Urinary bladder (tissue), 3 donors: ENCODE measurements at regions not wholly inside any gene's neighbourhood (a gene's known extent, or its start where the extent isn't known, plus 50 kb on each side); places are given as distances from the start of the nearest gene placed in this dataset.

Experiments used
- DNase-seq: peaks from one replicate; pipeline ENCODE4 v3.0.0-alpha.2; 2015; ENCODE audit errors: extremely low spot score
- H3K27ac ChIP-seq: one replicate; pipeline ENCODE4 v1.5.1; 2013; ENCODE audit warnings: low read depth, mild to moderate bottlenecking, moderate library complexity
- H3K36me3 ChIP-seq: one replicate; pipeline ENCODE4 v1.6.1; 2013; ENCODE audit warnings: mild to moderate bottlenecking, moderate library complexity; ENCODE audit not compliant: insufficient read depth
- H3K4me1 ChIP-seq: one replicate; pipeline ENCODE4 v1.6.1; 2013; ENCODE audit warnings: mild to moderate bottlenecking, moderate library complexity; ENCODE audit not compliant: insufficient read depth
- H3K4me3 ChIP-seq: one replicate; pipeline ENCODE4 v1.5.1; 2013; ENCODE audit warnings: low read depth, low read length
- WGBS: extraction: QIAGEN DNeasy Blood & Tissue Kit; methylation state at CpG from one replicate; pipeline ENCODE4 v1.1.7; 2013; 5-methylcytosine and 5-hydroxymethylcytosine counted together
- donor health status: healthy with polysubstance abuse.
- donor health status: healthy.

DNA sequence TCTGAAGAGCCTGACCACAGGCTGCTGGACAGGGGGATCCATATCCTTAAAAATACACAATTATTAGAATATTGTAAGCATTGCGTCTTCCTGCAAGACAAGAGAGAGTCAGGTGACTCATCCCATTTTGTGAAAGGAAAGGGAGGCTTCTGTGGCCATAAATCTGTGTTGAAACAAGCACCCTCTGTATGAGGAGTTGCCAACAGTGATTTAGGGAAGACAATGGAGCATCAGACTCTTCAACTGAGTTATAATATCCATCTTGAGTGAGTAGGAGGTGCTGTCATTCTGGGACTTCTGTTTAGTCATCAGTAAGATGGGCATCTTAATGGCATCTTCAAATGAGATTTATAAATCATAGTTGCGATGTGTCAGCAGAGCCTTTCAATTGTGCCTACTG lies 554.5 kb downstream of the AACS start:
- Histone ChIP-seq H3K27ac (no peak overlapping the region), H3K36me3 (no peaks in the 10 kb centered on the region), H3K4me3 (no peak overlapping the region), H3K4me1 (no peaks in the 10 kb centered on the region)
- no peak for DNase-seq
- WGBS: 67% methylated on average over 2 of the region's 2 CpGs

DNA sequence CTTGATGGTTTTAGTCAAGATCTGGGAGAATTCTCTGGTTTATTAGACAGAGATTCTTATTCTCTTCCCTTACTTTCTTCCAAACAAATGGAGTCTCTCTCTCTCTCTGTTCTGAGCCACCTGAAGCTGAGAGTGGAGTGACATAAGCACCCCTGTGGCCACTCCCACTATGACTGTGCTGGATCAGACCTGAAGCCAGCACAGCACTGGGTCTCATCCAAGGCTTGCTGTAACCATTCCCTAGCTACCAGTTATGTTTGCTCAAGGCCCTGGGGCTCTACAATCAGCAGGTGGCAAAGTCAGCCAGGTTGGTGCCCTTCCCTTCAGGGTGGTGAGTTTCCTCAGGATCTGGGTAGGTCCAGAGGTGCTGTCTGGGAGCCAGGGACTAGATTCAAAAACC lies 568.5 kb downstream of the AACS start:
- no peak for DNase-seq
- Histone ChIP-seq H3K36me3 (no peaks in the 10 kb centered on the region), H3K4me3 (no peak overlapping the region), H3K4me1 (no peaks in the 10 kb centered on the region), H3K27ac (no peak overlapping the region)

DNA sequence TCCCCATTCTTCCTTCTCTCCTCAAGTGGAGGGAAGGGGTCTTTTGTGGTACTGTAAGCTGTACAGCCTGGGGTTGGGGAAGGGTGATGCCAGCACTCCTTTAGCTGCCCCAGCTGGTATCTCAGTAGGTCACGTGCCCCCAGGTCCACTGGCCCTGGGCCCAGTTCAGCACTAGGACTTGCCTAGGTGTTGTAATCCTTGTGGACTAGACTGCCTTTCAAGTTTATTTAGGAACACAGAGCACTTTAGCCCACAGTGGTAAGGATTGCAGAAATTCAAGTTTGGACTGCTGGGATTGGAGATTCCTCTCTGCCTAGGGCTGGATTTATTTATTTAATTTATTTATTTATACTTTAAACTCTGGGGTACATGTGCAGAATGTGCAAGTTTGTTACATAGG lies 569.6 kb downstream of the AACS start:
- Histone ChIP-seq H3K4me1 (no peaks in the 10 kb centered on the region), H3K36me3 (no peaks in the 10 kb centered on the region), H3K27ac (no peak overlapping the region), H3K4me3 (no peak overlapping the region)
- no peak for DNase-seq
- WGBS: 77% methylated on average over 1 of the region's 1 CpG

DNA sequence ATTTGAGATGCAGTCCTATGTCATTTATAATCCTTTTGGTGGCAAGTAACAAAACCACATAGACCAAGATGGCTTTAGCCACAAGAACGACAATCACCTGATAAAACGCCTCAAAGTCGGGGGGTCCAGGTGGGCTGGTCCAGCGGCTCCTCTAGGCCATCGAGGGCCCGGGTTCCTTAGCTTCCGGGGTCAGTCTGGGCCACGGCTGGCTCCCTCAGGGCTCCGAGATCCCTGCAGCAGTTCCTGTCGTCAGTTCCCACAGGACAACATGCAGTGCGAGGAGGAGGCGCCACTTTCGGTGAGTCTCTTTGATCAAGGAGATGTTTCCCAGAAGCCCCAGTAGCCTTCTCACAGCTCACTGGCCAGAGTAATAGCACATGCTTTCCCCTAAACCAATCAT lies 574.6 kb downstream of the AACS start:
- H3K4me1 ChIP-seq: no peaks in the 10 kb centered on the region
- no peak overlapping the region for H3K27ac ChIP-seq
- H3K4me3 ChIP-seq: no peak overlapping the region
- no peaks in the 10 kb centered on the region for H3K36me3 ChIP-seq
- DNase-seq: no peak
- 82% methylated on average over 13 of the region's 13 CpGs for WGBS

DNA sequence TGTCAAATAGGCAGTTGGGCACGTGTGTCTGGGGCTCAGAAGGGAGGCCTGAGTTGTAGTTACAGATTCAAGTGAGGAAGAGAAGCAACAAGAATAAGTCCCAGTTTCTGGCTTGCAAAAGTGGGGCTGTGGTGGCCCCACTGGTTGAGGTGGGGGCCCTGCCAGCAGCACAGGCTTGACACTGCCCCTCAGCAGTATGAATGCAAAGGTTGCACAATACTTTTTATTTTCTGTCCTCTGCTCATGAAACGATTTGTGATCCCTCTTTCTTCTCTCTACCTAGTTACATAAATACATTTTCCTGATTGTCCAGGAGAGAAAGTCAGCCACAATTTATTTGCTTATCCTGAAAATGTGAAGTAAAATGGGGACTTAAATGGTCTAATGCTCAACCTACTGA lies 577.8 kb downstream of the AACS start:
- Histone ChIP-seq H3K4me1 (no peaks in the 10 kb centered on the region), H3K27ac (no peak overlapping the region), H3K4me3 (no peak overlapping the region), H3K36me3 (no peaks in the 10 kb centered on the region)
- DNase-seq: no peak
- WGBS: 71% methylated on average over 2 of the region's 2 CpGs

DNA sequence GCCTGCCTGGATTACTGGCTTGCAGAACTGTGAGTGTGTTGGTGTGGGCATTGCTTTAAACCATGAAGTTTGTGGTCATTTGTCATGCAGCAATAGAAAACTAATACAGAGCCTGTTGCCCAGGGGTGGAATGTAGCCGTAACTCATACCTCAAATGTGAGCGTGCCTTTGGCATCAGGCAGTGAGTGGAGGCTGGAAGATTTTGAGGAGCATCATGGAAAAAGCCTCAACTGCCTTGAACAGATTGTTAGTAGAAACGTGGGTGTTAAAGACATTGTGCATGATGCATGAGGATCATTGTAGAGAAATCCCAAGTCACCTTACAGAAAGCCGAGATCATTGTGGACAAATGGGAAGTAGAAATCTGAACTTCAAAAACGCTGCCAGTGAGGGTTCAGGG lies 580.5 kb downstream of the AACS start:
- 48% methylated on average over 5 of the region's 5 CpGs for WGBS
- Histone ChIP-seq H3K4me1 (no peaks in the 10 kb centered on the region), H3K27ac (no peak overlapping the region), H3K36me3 (no peaks in the 10 kb centered on the region), H3K4me3 (no peak overlapping the region)
- DNase-seq: no peak

DNA sequence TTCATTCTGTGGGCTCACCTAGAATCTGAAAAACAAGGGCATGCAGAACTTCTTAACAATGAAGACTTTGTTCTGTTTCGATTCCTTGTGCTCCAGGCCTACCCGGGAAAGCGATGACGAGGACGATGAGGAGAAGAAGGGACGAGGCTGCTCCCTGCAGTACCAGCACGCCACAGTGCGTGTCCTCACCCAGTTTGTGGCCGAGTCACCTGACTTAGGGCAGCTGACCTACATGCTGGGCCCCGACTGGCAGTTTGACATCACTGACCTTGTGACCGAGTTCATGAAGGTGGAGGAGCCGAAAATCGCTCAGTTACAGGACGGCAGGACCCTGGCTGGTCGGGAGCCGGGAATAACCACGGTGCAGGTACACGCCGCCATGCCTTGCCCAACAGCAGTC lies 585.4 kb downstream of the AACS start:
- no peaks in the 10 kb centered on the region for H3K4me1 ChIP-seq
- H3K27ac ChIP-seq: no peak overlapping the region
- no peak for DNase-seq
- H3K36me3 ChIP-seq: no peaks in the 10 kb centered on the region
- 90% methylated on average over 19 of the region's 19 CpGs for WGBS
- H3K4me3 ChIP-seq: no peak overlapping the region

DNA sequence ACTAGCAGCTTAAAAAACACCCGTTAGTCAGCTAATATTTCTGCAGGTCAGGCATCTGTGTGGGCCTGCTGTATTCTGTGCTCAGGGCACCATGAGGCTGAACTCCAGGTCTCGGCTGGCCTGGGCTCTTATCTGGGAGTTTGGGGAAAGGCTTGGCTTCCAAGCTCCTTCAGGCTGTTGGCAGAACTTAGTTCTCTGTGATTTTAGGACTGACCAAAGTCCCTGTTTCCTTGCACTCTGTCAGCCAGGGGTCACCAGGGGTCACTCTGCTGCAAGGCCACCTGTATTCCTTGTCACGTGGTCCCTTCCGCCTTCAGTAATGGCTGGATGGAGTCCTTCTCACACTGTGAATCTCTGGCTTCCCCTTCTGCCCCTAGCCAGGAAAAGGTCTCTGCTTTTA lies 586.4 kb downstream of the AACS start:
- H3K27ac ChIP-seq: no peak overlapping the region
- 61% methylated on average over 4 of the region's 4 CpGs for WGBS
- H3K4me3 ChIP-seq: no peak overlapping the region
- H3K36me3 ChIP-seq: no peaks in the 10 kb centered on the region
- no peak for DNase-seq
- no peaks in the 10 kb centered on the region for H3K4me1 ChIP-seq

DNA sequence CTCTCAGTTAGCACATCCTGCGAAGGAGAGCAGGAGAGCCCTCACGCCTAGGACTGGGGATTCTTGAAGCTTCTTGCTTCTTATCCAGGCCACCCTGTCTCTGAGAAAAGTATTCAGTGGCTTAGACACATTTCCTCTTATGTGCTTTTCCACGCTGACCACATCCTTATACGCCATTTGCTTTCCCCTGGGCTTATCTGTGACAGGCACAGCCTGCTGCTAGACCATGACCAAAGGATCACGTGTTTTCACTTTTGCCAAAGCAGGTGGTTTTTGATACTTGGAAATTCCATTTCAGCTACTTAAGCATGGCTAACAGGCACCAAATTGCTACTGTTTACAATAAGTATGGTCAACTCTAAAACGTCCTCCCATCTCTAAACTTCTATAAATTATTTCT lies 587.4 kb downstream of the AACS start:
- H3K36me3 ChIP-seq: no peaks in the 10 kb centered on the region
- H3K4me1 ChIP-seq: no peaks in the 10 kb centered on the region
- no peak overlapping the region for H3K27ac ChIP-seq
- 61% methylated on average over 6 of the region's 6 CpGs for WGBS
- no peak overlapping the region for H3K4me3 ChIP-seq
- DNase-seq: no peak

DNA sequence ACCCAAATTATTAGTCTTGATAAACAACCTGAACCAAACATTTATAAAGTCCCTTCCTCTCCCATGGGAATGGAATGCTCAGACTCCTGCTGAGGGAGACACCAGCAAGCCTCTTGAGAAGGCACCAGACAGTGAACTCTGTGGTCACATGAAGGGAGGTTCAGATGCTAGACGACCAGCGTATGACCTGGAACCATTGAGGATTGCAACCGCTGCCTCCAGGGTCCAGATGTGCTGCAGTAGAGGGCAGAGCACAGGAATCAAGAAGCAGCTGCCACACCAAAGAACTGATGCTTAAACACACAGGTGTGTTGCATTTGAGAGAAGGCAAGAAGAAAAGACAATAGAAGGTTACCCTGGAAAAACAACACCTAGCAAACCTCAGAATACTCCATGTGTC lies 592.4 kb downstream of the AACS start:
- no peak for DNase-seq

DNA sequence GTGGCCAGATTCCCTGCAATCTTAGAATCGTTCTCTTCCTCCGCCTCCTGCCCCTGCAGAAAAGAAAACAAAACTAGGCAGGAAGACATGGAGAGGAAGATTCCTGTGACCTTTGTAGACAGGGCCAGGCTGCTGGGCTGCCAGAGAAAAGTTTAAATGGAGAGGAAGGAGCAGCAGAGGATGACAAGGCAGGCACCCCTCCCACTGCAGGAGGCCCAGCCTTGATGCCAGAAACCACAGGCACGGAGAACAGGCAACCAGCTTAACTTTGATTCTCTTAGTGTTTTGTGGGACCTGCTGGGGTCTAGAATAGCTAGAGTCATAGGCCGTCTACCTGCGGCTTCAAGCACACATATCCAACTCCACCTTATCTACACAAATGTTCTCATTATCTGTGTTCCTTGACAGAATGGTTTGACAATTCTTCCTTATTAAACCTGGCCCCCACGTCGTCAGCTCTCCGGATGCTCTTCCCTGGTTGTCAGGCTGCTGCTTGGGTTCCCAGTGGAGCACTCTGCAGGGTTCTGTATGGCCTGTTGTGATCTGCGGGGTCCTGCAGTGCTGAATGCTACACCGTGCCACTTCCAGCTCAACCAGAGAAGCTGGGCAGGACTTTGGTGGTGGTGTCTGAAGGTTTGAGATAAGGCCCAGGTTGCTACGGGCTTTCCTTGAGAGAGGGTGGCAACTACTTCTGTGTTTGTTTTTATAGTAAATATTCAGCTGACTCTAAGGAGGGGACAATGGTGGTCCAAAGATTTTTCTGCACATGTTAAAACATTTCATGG lies 609.5 kb downstream of the AACS start:
- no peak overlapping the region for H3K27ac ChIP-seq
- WGBS: 54% methylated on average over 11 of the region's 11 CpGs
- H3K36me3 ChIP-seq: no peaks in the 10 kb centered on the region
- no peak overlapping the region for H3K4me3 ChIP-seq
- no peak for DNase-seq
- H3K4me1 ChIP-seq: no peaks in the 10 kb centered on the region

More for the DNA sequence above, 592.4 kb downstream of the AACS start:
- H3K4me1 ChIP-seq: no peaks in the 10 kb centered on the region
- no peak overlapping the region for H3K27ac ChIP-seq
- H3K36me3 ChIP-seq: no peaks in the 10 kb centered on the region
- WGBS: 84% methylated on average over 3 of the region's 3 CpGs
- no peak overlapping the region for H3K4me3 ChIP-seq

DNA sequence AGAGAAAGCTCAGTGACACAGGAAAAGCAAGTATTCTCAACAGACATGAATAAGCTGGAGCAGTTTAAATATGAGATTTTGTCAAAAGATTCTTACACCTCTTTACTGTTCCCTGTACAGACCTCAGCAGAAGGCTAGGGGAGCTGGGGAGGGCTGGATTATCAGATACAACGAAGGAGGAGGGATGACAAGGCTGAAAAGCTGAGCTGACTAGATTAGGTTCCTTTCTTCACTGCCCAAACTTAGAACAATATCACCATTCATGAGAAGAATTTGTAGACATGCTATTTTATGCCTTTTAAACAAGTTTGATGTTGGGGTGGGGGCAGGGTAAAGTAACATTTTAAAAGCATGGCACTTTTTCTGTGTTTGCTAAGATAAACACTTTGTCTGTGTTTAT lies 611.1 kb downstream of the AACS start:
- Histone ChIP-seq H3K27ac (no peak overlapping the region), H3K36me3 (no peaks in the 10 kb centered on the region), H3K4me1 (no peaks in the 10 kb centered on the region), H3K4me3 (no peak overlapping the region)
- no peak for DNase-seq
- 2% methylated on average over 1 of the region's 1 CpG for WGBS

DNA sequence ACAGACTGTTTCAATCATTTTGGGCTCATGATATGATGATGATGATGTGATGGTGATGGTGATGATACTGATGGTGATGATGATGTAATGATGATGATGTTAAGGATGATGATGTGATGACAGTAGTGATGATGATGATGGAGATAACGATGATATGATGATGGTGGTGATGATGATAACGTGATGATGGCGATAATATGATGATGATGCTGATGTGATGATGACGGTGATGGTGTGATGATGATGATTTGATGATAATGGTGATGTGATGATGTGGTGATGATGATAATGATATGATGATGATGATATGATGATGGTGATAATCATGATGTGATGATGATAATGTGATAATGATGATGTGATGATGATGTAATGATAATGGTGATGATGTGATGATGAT lies 612.6 kb downstream of the AACS start:
- no peak for DNase-seq
- WGBS: 85% methylated on average over 4 of the region's 4 CpGs
- no peak overlapping the region for H3K27ac ChIP-seq

DNA sequence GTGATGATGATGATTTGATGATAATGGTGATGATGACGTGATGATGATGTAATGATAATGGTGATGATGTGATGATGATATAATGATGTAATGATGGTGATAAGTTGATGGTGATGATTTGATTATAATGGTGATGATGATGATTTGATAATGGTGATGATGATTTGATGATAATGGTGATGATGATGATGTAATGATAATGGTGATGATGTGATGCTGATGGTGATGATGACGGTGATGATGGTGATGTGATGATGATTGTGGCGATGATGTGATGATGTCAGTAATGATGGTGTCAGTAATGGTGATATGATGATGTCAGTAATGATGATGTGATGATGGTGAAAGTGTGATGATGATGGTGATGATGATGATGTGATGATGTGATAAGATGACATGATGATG lies 613.4 kb downstream of the AACS start:
- WGBS: 74% methylated on average over 3 of the region's 3 CpGs
- DNase-seq: no peak
- Histone ChIP-seq H3K4me3 (no peak overlapping the region), H3K27ac (no peak overlapping the region), H3K36me3 (no peaks in the 10 kb centered on the region), H3K4me1 (no peaks in the 10 kb centered on the region)

More for the DNA sequence above, 612.6 kb downstream of the AACS start:
- Histone ChIP-seq H3K4me3 (no peak overlapping the region), H3K36me3 (no peaks in the 10 kb centered on the region), H3K4me1 (no peaks in the 10 kb centered on the region)
